Transverse colon (tissue), 4 donors: ENCODE measurements at regions not wholly inside any gene's neighbourhood (a gene's known extent, or its start where the extent isn't known, plus 50 kb on each side); places are given as distances from the start of the nearest gene placed in this dataset.
"Not testable (repeated sequence)": the region's sequence is repeated elsewhere in the genome, so short reads cannot be mapped to it uniquely, and the experiment has no call there.

ENCODE experiments used
- DNase-seq: peaks from one replicate; pipeline ENCODE4 v3.0.0-alpha.2; 2019
- H3K27ac ChIP-seq, 4 donors: fragments of 200-600 bp; sonication (generic); 2 replicates each; pipeline ENCODE4 v1.5.1; 2016 to 2018; ENCODE audit warnings: inconsistent platforms in 4 of 4
- H3K27me3 ChIP-seq: fragments of 200-600 bp; sonication (generic); 2 replicates; pipeline ENCODE4 v1.5.1; 2017; ENCODE audit warnings: inconsistent platforms
- H3K36me3 ChIP-seq, 4 donors: fragments of 200-600 bp; sonication (generic); 2 replicates each; pipeline ENCODE4 v1.5.1; 2017 to 2019; ENCODE audit warnings: inconsistent platforms in 4 of 4
- H3K4me1 ChIP-seq, 4 donors: fragments of 200-600 bp; sonication (generic); 2 replicates each; pipeline ENCODE4 v1.5.1; 2017 to 2020; ENCODE audit warnings: inconsistent platforms in 4 of 4
- H3K4me3 ChIP-seq, 4 donors: fragments of 200-600 bp; sonication (generic); 1 replicate in 1 of 4; 2 replicates in 3 of 4; pipeline versions ENCODE4 v1.5.1 to v1.6.1; 2017 to 2019; ENCODE audit warnings: inconsistent platforms in 4 of 4
- H3K9me3 ChIP-seq, 2 donors: fragments of 200-600 bp; sonication (generic); 2 replicates each; pipeline ENCODE4 v1.5.1; 2017 to 2019; ENCODE audit warnings: inconsistent platforms in 2 of 2
- CTCF ChIP-seq, 5 experiments: fragments of 200-600 bp in 3 of 5; fragments of 450-650 bp in 2 of 5; sonication (generic) in 3 of 5; IDR thresholded peaks; 1 replicate in 2 of 5; 2 replicates in 3 of 5; pipeline ENCODE4 v1.5.1; 2016 to 2017; ENCODE audit warnings: antibody characterized with exemption in 5 of 5, inconsistent platforms in 3 of 5, mild to moderate bottlenecking in 2 of 5, moderate library complexity in 1 of 5
- EP300 ChIP-seq: sonication (generic); formaldehyde crosslinking; IDR thresholded peaks from one replicate; pipeline ENCODE4 v1.6.1; 2017; ENCODE audit warnings: antibody characterized with exemption, low read depth
- POLR2A ChIP-seq: fragments of 450-650 bp; IDR thresholded peaks from one replicate; pipeline ENCODE4 v1.6.1; 2016; ENCODE audit warnings: antibody characterized with exemption, mild to moderate bottlenecking, moderate library complexity
- POLR2AphosphoS5 ChIP-seq, 3 donors: sonication (generic); formaldehyde crosslinking; IDR thresholded peaks; one replicate each; pipeline ENCODE4 v1.6.1; 2016; ENCODE audit warnings: antibody characterized with exemption in 3 of 3
- WGBS, 2 donors: methylation state at CpG; one replicate each; pipeline ENCODE4 v1.1.5; 2018; ENCODE audit warnings: low coverage in 1 of 2; 5-methylcytosine and 5-hydroxymethylcytosine counted together
- in situ Hi-C, 4 donors: fragments of 200-750 bp; cut with MboI; loops; one replicate each; pipeline versions ENCODE4 v1.15.0 to v1.15.1; 2017; ENCODE audit warnings: low sequenced_read_pairs in 3 of 4, low pct_ligation_motif_present in 1 of 4, low pct_unique_long_range_greater_than_20kb in 1 of 4
- intact Hi-C: fragments of 100-400 bp; cut with DNase I; formaldehyde crosslinking; loops from one replicate; pipeline ENCODE4 v1.15.1; 2023; ENCODE audit warnings: low total_unique reads

GRCh38 chrX:129361576-129361975 is 161.7 kb downstream of the SMARCA1 start:
- WGBS, 2 donors = 50 to 72% methylated on average over 3 to 5 of the region's 5 CpGs
- TF ChIP-seq POLR2A = no peak
- TF ChIP-seq EP300 = no peak
- TF ChIP-seq CTCF (IDR thresholded peaks at IDR 0.05) = no peak
- TF ChIP-seq POLR2AphosphoS5 (IDR thresholded peaks at IDR 0.05) = no peak
- no peak overlapping the region for H3K27ac ChIP-seq

DNA sequence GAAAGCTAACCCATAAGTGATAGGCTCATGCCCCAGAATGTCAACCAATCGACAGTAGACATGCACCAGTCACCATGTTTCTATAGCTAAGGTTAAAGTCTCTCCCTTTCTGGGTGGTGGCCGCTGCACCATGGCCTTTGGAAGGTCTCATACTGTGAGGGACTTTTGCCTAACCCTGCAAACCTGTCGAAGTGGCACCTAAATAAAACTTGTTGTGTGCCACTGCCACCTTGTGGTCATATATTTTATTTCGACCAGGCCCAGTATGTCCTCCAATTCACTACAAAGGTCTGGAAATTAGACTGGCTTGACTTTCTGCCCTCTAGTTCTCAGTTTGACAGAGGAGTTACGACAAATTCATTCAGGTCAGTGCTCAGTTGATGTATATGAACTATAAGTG is 163.1 kb downstream of the SMARCA1 start:
- Histone ChIP-seq H3K4me1 (no peaks in the 10 kb centered on the region), H3K4me3 (no peak overlapping the region), H3K27ac (no peak overlapping the region), H3K9me3 (no peaks in the 10 kb centered on the region), H3K36me3 (no peaks in the 10 kb centered on the region), H3K27me3 (no peaks in the 10 kb centered on the region)
- 19% methylated on average over 5 of the region's 5 CpGs; no CpG with 5 or more reads in 1 of the 2 donors for WGBS, 2 donors
- peak; percentile 29 for DNase-seq
- TF ChIP-seq CTCF (IDR thresholded peaks at IDR 0.05) (peak; percentile 33 to 57 (median 42)), EP300 (no peak)
- intact Hi-C loops (no loop called here), in situ Hi-C loops (no loop called here)

More at GRCh38 chrX:129361576-129361975, 161.7 kb downstream of the SMARCA1 start:
- Histone ChIP-seq H3K36me3 (no peaks in the 10 kb centered on the region), H3K4me1 (no peaks in the 10 kb centered on the region), H3K9me3 (no peaks in the 10 kb centered on the region), H3K4me3 (no peak overlapping the region), H3K27me3 (no peaks in the 10 kb centered on the region)
- DNase-seq = no peak
- in situ Hi-C loops (no loop called here), intact Hi-C loops (no loop called here)

GRCh38 chrX:129359269-129359668 is 164.0 kb downstream of the SMARCA1 start:
- intact Hi-C loops = no loop called here
- H3K9me3 ChIP-seq = no peaks in the 10 kb centered on the region

DNA sequence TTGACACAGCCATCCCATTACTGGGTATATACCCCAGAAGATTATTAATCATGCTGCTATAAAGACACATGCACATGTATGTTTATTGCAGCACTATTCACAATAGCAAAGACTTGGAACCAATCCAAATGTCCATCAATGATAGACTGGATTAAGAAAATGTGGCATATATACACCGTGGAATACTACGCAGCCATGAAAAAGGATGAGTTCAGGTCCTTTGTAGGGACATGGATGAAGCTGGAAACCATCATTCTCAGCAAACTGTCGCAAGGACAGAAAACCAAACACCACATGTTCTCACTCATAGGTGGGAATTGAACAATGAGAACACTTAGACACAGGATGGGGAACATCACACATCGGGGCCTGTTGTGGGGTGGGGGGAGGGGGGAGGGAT is 165.9 kb downstream of the SMARCA1 start:
- H3K27me3 ChIP-seq, DNase-seq, H3K27ac ChIP-seq, H3K4me3 ChIP-seq, H3K36me3 ChIP-seq, in situ Hi-C loops, intact Hi-C loops, H3K9me3 ChIP-seq, H3K4me1 ChIP-seq: not testable (repeated sequence)
- 90 to 100% methylated on average over 3 to 4 of the region's 4 CpGs for WGBS, 2 donors

More at GRCh38 chrX:129359269-129359668, 164.0 kb downstream of the SMARCA1 start:
- Histone ChIP-seq H3K27ac (no peak overlapping the region), H3K36me3 (no peaks in the 10 kb centered on the region), H3K4me1 (no peaks in the 10 kb centered on the region), H3K4me3 (no peak overlapping the region), H3K27me3 (no peaks in the 10 kb centered on the region)
- no peak for TF ChIP-seq EP300
- no peak for TF ChIP-seq CTCF (IDR thresholded peaks at IDR 0.05)
- TF ChIP-seq POLR2AphosphoS5 (IDR thresholded peaks at IDR 0.05) = no peak
- no peak for TF ChIP-seq POLR2A
- in situ Hi-C loops = no loop called here
- no peak for DNase-seq
- 67 to 83% methylated on average over 1 to 2 of the region's 2 CpGs for WGBS, 2 donors

DNA sequence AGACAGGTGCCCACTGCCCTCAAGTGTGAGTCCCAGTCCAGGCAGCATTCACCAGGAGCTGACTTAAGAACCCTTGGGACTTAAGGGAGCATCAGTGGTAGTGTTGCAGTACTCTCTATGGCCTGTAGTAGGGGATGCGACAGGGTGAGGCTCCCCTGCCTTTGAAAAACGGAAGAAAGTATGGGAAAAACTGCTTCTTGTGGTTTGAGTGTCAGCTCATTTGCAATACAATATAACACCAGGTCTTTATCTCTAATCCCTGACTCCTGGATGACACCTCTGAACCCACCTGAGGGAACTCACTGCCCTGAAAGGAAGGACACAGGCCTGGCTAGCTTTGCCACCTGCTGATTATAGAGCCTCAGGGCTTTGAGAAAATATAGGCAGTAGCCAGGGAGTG is 176.0 kb downstream of the SMARCA1 start:
- H3K9me3 ChIP-seq = no peaks in the 10 kb centered on the region
- H3K36me3 ChIP-seq = no peaks in the 10 kb centered on the region
- no peak overlapping the region for H3K27ac ChIP-seq
- TF ChIP-seq POLR2AphosphoS5 (IDR thresholded peaks at IDR 0.05) = no peak
- TF ChIP-seq POLR2A = no peak
- TF ChIP-seq CTCF (IDR thresholded peaks at IDR 0.05) = no peak
- no peak for TF ChIP-seq EP300
- no peaks in the 10 kb centered on the region for H3K27me3 ChIP-seq
- 55% methylated on average over 2 of the region's 2 CpGs; no CpG with 5 or more reads in 1 of the 2 donors for WGBS, 2 donors
- in situ Hi-C loops (no loop called here), intact Hi-C loops (no loop called here)
- no peak for DNase-seq
- H3K4me1 ChIP-seq = no peaks in the 10 kb centered on the region
- H3K4me3 ChIP-seq = no peak overlapping the region
